ELF-1 (cell line): ENCODE measurements at regions not wholly inside any gene's neighbourhood (a gene's known extent, or its start where the extent isn't known, plus 50 kb on each side); places are given as distances from the start of the nearest gene placed in this dataset.

Source experiments
- DNase-seq: peaks from one replicate; pipeline ENCODE4 v3.0.0-alpha.2; 2016; ENCODE audit warnings: low read depth, low spot score

- DNase-seq, result no peak
These were observed 142.0 kb upstream of the RTL1 start for GRCh38 chr14:101045511-101045910.

- DNase-seq, result no peak
These were observed 142.5 kb upstream of the RTL1 start for GRCh38 chr14:101046071-101046470.

- DNase-seq, result no peak
These were observed 143.8 kb upstream of the RTL1 start for GRCh38 chr14:101047326-101047725.

DNA sequence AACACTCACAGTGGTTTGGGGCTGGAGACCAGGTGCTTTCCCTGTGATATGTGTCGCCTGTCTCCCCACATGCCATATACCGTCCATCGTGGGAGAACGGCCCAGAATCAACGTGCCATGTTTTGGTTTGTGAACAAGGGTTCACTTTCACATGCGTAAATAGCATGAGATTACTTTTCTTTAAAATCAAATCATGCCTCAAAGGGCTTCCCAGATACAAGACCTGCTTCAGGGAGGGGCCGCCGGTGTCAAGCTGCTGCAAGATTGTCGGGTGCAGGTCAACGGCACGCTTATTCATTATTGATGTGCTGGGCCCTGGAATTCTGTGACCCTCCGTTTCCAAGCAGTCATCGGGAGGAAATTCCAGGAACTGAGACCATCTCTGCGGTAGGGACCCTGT is 145.2 kb upstream of the RTL1 start:
- no peak for DNase-seq

DNA sequence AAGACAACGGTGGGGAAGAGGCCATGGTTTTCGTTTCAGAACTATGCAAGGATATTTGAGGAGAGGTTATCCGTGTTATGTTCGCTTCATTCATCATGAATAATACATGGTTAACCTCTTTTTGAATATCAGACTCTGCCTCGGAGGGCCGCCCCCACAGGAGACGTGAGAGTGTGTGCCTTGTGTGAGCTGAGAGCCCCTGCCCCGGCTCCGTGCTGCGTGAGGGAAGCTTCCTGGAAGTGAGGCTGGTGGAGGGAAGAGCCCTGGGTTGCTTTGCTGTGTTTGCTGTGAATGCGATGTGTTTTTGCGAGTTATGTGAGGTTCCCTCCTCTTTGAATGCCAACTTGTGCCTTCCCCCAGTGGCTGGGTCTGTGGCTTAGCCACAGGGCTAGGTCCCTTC is 146.0 kb upstream of the RTL1 start:
- no peak for DNase-seq

DNA sequence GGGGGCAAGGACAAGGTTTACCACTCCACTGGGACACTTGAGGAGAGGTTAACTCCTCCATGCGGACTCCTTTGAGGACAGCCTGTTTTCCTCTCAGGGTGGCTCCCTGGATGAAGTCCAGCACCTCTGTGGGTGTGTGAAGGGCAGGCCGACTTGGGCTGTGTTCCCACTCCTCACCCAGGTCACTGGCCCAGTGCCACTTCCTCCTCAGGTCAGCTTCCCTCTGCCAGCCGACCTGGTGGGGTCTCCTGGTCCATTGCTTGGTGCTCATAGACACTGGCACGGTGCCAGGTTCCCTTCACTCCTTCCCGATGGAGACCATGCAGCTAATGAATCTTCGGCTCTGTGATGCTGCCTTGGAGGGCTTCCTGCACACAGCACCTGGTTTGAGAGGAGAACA is 146.4 kb upstream of the RTL1 start:
- DNase-seq, result no peak

DNA sequence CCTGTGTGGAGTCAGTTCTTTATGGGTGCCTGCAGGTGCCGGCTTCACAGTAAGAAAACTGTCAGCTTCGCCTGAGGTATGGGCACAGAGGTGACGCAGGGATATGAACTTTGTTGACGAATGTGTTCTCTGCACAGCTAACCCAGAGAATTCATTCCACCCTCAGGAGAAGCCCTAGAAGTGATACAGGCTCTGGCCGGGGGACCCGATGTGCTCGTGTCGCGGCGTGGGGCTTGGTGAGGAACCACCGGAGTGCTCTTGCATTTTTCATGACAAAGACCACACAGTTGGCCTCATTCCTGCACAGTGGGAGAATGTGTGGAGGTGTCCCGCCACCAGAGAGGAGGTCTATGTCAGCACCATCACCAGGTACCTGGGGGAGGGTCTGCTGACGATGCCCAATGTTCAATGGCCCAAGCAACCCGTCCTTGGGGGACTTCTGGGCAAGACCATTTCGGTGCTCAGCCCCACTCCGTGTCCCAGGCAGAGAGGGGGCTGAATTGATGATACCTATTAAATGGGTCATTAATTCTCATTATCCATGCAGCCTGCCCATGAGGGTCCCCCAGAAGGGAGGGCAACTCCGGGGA is 147.5 kb upstream of the RTL1 start:
- DNase-seq, result no peak

DNA sequence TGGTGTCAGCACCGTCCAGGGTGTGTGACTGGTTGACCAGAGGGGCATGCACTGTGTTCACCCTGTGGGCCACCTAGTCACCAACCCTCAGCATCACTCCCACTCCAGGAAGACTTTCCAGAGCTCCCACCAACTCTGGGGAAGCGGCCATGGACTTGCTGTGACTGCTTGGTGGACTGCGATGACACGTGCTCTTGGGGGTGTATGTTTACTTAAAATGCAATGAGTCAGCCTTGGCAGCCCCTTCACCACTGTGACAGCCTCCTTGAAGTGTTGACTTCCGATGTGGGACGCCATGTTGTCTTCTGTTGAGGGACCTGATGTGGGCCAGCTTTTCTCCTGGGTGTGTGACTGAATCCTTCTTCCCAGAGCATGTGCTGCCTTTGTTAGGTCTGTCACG is 151.1 kb upstream of the RTL1 start:
- no peak for DNase-seq

GRCh38 chr14:101055106-101055662 is 151.7 kb upstream of the RTL1 start:
- DNase-seq, result no peak

- no peak for DNase-seq
These were observed 152.4 kb upstream of the RTL1 start for GRCh38 chr14:101055776-101056374.

GRCh38 chr14:101056446-101056845 is 152.9 kb upstream of the RTL1 start:
- DNase-seq, result no peak

- no peak for DNase-seq
These were observed 153.9 kb upstream of the RTL1 start for GRCh38 chr14:101057394-101057793.

DNA sequence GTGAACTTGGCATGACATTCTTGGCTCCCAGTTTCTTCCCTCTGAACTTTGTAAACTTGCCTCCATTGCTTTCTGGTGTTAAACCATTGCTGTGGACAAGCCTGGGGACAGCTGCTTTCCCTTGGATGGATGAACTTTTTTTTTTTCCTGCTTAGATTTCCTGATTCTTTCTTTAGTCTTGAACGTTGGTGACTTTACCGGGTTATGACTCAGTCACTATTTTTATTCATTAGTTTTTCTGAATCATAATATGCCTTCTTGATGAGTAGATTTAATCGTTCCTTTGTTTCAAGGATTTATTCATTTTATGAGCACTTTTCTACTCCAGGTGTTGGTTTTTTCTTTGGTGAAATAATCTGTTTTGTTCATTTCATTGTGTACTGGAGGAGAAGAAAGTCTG is 155.0 kb upstream of the RTL1 start:
- DNase-seq, result no peak

- DNase-seq, result no peak
These were observed 156.7 kb upstream of the RTL1 start for GRCh38 chr14:101060171-101060601.

DNA sequence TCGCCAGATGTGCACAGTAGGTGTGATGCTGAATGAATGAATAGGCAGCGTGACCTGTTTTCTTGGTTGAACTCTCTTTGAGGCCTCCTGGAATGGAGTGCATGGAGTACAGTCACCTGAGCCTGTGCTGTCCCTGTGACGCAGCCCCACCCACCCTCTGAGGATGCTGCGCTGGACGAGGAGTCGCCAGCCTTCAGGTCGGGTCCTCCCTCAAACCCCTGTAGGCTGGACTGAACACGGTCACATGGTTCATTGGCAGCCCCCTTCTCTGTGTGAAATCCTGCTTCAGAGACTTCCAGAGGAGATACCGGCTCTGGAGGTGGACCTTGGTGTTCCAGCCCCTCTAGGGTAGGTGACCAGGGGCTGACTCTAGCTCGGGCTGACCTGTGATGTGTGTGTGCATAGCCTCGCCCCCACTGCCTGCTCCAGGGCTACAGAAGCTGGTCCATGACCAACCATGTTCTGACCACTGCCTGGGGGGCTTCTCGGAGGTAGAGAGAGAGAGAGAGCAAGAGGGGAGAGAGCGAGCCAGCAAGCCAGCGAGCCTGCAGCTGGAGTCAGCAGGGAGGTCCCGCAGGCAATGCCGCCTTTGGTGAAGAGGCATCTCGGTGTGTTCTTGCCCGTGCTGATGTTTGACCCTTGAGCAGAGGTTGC is 158.0 kb upstream of the RTL1 start:
- no peak for DNase-seq

GRCh38 chr14:101062065-101062450 is 158.5 kb upstream of the RTL1 start:
- DNase-seq, result no peak

GRCh38 chr14:101062601-101063000 is 159.1 kb upstream of the RTL1 start:
- DNase-seq, result no peak

DNA sequence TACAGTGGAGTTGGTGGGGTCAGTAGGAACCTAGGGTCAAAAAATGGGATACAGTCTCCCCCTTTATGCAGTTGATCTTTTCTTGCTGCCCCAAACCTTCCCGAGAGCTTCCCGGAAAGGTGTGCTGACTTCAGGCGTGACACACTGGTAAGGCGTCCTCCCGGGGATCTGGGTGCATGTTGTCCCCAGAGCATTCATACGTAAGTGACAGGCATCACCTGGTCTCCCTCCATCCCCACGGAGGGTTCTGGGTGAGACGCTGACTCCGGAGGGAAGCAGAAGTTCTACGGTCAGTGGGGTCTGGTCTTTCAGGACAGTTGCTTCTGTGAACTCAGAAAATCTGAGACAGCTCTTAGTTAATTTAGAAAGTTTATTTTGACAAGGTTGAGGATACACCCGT is 159.6 kb upstream of the RTL1 start:
- DNase-seq, result no peak

DNA sequence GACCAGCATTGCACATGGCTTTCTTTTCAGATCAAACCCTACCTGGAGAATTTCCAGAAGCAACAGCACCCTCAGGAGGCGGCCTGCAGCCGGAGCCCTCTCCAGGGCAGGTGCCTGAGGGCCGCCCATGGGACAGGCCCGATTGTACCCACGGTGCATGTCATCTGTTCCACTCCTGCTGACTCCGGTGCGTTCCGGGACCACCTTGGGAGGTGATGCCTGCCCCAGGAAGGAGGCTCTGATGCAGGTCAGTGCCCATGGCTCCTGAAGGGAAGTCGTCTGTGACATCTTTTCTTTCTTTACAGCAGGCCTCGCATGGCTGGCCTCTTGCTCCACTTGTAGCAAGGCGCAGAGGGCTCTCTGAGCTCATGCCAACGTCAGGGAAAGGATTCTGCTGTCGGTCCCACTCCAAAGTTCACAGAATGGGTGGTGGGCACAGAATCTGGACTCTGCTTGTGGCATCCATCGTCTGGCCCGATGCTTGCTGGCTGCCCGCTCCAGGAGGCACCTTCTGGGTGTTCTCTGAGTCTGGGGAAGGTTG is 160.7 kb upstream of the RTL1 start:
- DNase-seq, result no peak

DNA sequence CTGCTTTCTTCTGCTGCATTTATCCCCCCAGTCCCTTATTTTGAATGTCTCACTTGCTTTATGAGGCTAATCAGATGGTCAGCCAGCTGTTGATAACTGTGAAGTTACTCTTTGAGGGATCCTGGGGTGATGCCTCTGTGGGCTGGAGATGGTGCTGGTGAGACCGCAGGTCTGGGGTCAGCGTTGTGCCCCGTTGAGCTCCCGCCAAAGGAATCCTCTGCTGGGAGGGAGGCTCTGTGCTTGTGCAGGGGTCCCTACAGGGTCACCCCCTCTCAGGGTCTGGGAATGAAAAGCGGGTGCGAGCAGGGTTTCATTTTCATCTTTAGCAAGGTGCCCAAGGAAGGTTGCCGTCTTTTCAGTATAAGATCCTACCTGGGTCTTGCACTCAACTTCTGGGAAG is 161.2 kb upstream of the RTL1 start:
- no peak for DNase-seq

DNA sequence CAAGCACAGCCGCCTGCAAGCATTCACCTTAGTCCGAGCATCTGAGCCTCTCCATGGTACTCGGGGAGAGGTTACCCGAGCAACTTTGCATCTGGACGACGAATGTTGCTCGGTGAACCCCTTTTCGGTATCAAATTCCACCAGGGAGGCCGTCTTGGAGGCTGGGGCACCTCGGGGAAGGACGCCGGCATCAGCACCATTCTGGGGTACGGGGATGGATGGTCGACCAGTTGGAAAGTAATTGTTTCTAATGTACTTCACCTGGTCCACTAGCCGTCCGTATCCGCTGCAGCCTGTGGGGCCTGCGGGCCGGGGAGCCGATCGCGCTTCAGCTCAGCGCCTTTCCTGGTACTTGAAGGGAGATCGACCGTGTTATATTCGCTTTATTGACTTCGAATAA is 161.7 kb upstream of the RTL1 start:
- no peak for DNase-seq

- no peak for DNase-seq
These were observed 162.5 kb upstream of the RTL1 start for GRCh38 chr14:101065696-101066694.
